ENCODE measurements at regions not wholly inside any gene's neighbourhood (a gene's known extent, or its start where the extent isn't known, plus 50 kb on each side); places are given as distances from the start of the nearest gene placed in this dataset.

DNA sequence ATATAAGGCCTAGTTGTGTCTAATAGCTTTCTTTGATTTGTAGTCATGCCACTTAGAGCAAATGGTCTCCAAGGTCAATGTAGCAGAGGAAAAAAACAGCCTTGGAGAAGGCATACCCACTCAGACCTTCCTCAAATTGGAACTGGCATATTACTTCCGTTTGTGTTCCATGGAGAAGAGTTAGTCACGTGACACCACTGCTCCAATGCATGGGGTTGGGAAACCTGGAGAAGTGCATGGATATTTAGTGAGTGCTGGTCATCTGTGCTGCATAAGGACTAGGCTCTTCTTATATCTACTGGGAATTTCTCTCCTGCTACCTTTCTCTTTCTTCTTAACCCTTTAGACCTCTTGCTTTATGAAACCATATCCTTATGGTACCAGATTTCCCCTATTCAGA is 167.8 kb downstream of the BACH1 start:
- TF ChIP-seq, protein P1, sequence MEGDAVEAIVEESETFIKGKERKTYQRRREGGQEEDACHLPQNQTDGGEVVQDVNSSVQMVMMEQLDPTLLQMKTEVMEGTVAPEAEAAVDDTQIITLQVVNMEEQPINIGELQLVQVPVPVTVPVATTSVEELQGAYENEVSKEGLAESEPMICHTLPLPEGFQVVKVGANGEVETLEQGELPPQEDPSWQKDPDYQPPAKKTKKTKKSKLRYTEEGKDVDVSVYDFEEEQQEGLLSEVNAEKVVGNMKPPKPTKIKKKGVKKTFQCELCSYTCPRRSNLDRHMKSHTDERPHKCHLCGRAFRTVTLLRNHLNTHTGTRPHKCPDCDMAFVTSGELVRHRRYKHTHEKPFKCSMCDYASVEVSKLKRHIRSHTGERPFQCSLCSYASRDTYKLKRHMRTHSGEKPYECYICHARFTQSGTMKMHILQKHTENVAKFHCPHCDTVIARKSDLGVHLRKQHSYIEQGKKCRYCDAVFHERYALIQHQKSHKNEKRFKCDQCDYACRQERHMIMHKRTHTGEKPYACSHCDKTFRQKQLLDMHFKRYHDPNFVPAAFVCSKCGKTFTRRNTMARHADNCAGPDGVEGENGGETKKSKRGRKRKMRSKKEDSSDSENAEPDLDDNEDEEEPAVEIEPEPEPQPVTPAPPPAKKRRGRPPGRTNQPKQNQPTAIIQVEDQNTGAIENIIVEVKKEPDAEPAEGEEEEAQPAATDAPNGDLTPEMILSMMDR (IDR thresholded peaks at IDR 0.05) = no peak
- TF ChIP-seq POLR2A (IDR thresholded peaks at IDR 0.05) = no peak

Data from thyroid gland (tissue), 4 donors.